ENCODE measurements at regions not wholly inside any gene's neighbourhood (a gene's known extent, or its start where the extent isn't known, plus 50 kb on each side); places are given as distances from the start of the nearest gene placed in this dataset.
A peak's percentile ranks its signal among the peaks of the same experiment; 100 is the strongest.

- no peak for DNase-seq
These were observed 551.9 kb upstream of the KIRREL3 start for GRCh38 chr11:127552446-127552845.

- DNase-seq = no peak
These were observed 530.6 kb upstream of the KIRREL3 start for GRCh38 chr11:127531167-127531566.

DNA sequence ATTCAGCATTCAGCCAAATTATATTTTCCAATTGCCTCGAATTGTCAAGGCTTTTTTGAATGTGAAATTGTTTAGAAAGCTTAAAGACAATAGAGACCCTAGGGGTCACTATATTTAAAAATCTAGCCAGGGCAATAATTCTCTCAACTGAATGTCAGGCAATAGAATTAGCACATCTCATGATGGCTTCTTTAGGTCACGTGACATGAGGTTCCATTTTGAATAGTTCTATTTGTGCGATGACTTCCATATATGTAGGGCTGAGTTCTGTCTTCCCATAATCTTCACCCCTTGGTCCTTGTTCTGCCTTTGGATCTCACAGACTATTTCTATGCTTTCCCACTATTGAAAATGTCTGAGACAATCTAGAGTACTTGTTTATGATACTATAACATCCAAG, 527.7 kb upstream of the KIRREL3 start:
- no peak for DNase-seq

DNA sequence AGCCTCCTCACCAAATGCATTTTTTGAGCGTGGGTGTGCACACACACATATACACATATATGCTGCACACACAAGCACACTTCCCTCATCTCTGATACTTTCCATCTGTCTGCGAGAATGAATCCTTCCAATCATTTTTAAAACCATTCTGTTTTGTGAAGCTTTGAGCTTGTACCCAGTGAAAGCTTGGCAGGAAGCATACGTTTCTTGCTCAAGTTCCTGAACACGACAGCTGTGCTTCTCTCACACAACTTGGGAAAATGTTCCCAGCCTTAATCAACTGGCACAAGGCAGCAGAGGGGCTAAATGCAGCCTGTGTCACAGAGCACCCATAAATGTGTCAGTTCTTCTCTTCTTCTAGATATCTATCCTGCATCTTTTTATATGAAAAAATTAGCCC, 524.0 kb upstream of the KIRREL3 start:
- DNase-seq = no peak

DNA sequence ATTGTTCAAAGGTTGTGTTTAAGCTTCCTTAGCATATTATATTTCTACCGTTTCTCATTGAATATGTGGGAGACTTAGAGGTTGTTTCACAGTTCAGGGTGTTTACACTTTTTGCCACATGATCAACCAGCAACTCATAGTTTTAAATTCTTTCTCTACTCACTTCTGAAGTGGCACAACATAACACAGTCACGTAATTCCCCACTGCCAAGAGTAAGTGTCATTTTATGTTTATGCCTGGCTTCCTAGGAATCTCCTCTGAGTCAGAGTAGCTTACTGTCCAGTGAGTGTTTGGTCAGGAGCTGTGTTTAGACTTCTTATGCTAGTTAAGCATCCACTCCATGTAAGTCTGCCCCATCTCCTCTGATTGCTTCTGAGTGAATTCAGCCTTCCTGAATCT, 520.8 kb upstream of the KIRREL3 start:
- DNase-seq = no peak

DNA sequence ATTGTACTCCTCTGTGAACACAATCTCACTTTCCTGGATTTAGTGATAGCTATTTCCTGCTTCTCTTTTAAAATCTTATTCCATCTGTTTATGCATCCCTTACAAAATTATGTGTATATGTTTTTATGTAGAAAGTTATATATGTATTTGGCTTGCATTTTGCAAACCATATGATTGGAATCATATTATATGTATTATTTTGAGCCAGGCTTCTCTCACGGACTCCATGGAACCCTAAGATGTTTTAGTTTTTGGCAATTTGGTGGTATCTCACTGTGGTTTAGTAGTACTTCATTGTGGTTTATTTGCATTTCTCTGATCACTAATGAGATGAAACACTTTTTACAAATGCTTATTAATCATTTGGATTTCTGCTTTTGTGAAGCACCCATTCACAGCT, 507.3 kb upstream of the KIRREL3 start:
- DNase-seq = no peak

- DNase-seq = no peak
These were observed 506.1 kb upstream of the KIRREL3 start for GRCh38 chr11:127506647-127507046.

DNA sequence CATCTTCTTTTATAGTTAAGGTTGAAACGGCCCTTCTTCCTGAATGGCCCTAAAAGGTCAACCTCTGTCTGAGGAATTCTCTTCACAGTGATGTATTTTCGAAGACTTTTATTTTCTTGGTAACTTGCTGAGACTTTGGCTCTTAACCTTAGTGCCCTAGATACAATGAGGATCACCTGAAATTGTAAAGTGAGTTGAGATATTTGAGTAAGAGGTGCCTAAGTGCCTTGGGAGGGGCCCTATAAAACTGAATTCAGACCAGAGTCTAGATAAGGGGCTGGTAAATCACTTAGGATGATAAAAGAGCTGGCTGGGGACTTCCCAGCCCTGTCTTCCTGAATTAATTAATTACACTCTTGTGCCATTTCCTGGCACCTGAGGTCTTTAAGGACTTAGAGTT, 505.6 kb upstream of the KIRREL3 start:
- no peak for DNase-seq

DNA sequence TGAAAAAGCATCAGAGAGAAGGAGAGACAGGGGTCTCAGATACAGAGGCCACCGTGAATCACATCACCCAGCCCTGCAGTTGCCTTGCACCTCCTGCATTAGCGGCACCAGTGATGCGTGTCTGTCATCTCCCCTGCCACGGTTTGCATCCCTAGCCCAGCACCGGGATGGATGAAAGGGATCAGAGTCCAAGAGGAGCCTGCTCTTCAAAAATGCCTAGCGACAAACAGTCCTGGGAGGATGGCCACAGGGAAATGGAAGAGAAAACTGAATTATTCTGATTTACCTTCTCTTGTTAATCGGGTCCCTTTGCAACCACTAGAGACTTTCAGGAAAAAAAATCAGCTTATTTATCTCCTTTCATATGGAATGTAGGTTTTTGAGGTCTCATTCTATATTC, 495.6 kb upstream of the KIRREL3 start:
- DNase-seq = no peak

- DNase-seq = peak in 1 of 2 experiments; percentile 20
These were observed 492.9 kb upstream of the KIRREL3 start for GRCh38 chr11:127493330-127494022.

DNA sequence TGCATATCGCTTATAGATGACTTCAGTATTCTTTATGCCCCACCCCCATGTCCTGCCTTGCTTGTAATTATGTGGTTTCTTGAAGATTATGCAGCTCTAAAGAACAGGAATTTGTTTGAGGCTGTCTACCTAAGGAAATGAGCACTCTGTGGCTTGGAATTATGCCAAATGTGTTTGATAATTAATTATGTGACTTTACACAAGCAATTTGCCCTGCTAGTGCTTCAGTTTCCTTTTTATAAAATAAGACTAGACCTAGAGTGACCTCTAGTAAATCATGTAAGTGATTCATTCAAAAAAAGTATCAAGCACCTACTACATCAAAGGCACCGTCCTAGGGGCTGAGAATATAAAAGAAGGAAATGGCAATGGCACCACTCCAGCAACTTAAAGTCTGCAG, 491.5 kb upstream of the KIRREL3 start:
- no peak for DNase-seq

DNA sequence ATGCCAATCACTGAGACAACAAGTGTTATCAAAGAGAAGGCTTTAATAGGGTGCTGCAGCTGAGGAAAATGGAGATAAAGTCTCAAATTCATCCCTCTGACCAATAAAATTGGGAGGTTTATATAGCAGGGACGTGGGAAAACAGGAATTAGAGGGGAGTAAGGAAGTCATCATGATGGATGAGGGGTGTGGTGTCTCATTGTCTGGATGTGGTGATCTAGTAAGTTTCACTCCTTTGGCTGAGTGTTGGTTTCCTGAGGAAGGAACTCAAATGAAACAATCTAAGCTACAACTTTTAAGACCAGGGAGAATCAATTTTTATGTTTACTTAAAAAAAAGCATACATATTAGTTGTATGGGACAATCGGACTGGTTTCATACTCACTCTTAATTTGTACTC, 491.0 kb upstream of the KIRREL3 start:
- DNase-seq = no peak

GRCh38 chr11:127490896-127491295, 490.3 kb upstream of the KIRREL3 start:
- DNase-seq = no peak

DNA sequence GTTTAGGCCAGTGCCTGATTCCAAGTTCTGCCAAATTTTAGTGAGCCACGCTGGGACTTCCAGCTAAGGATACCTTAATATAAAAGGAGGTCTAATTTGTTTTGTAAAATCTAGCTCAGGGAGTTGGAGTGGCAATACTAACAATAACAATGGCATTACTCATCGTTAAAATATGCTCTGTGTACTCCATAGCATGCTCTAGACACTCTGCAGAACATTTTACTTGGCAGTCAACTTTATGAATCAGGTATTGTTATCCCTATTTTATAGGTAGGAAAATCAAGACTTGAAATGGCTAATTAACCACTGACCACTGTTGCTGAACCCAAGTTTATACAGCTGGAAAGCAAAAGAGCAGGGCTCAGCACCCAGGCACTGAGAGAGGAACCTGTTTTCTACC, 485.0 kb upstream of the KIRREL3 start:
- no peak for DNase-seq

DNA sequence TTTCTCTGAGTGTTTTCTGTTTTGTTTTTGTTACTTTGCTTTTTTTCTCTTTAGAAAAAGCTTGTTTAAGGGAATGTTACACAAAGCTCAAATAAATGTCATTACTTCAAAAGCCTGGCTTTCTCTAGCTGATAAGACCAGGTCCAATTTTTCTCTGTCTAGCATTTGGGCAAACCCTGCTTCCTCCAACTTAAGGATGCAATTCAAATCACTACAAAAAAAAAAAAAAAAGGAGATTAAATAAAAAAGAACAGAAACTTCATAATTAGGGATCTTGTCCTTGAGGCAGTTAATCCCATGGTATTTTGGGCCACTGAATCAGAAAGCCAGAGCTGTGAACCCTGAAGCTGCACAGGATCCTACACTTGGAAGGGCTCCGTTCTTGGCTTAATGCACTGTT, 480.8 kb upstream of the KIRREL3 start:
- DNase-seq = no peak

GRCh38 chr11:127478826-127479225, 478.3 kb upstream of the KIRREL3 start:
- no peak for DNase-seq

DNA sequence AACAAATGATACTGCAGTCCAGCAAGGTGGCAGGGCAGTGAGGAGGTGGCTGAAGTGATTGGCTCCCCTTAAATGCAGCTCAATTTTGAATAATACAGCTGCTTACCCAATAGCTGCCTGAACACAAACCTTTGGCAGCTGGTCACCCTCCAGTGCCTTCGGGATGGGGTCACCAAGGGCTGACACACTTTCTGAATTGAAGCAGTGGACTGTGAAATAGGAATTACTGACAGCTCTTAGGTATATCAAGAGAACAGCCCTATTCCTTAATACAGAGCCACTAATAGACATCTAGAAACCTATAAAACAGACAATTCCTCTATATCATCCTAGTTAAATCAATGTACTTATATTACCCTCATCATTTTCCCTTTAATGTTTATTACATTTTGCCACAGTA, 474.2 kb upstream of the KIRREL3 start:
- no peak for DNase-seq

GRCh38 chr11:127472505-127472904, 471.9 kb upstream of the KIRREL3 start:
- DNase-seq = no peak

- no peak for DNase-seq
These were observed 471.1 kb upstream of the KIRREL3 start for GRCh38 chr11:127471662-127472061.

DNA sequence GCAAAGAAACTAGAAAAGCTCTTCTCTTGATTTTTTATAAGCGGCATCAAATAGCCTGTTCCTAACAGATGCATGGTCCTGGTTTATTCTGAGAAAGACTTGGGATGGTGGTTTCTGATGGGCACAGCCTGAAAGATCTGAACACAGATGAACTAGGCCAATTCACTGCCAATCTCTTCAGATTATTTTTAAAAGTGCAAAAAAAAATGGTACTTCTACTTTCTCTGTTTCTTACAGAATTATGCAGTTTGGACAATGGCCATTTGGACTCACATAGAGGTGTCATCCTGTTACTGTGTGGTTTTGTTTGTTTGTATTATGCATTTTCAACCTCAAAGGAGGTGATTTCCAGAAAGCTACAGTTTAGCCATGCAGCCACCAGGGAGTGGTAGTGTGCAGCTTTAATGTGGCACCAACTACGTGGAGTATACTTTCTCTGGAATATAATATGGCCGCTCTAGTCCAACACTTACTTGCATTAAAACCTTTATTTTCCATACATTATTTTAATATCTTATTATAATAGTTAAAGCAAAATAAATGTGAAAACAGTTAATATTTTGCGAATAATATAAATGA, 469.8 kb upstream of the KIRREL3 start:
- DNase-seq = no peak

GRCh38 chr11:127464325-127464724, 463.8 kb upstream of the KIRREL3 start:
- DNase-seq = no peak

DNA sequence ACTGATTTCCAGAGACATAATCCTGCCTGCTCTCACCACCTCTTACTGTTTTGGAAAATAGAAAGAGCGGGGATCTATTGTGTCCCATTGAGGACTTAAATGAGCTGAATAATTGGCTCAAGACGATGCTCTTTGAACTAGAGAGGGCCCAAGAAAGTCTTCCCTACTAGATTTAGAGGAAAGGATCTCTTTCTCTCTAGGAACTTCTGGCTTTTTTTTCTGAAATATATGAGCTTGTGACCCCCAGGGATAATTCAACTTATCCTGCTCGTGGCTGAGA, 461.4 kb upstream of the KIRREL3 start:
- no peak for DNase-seq

DNA sequence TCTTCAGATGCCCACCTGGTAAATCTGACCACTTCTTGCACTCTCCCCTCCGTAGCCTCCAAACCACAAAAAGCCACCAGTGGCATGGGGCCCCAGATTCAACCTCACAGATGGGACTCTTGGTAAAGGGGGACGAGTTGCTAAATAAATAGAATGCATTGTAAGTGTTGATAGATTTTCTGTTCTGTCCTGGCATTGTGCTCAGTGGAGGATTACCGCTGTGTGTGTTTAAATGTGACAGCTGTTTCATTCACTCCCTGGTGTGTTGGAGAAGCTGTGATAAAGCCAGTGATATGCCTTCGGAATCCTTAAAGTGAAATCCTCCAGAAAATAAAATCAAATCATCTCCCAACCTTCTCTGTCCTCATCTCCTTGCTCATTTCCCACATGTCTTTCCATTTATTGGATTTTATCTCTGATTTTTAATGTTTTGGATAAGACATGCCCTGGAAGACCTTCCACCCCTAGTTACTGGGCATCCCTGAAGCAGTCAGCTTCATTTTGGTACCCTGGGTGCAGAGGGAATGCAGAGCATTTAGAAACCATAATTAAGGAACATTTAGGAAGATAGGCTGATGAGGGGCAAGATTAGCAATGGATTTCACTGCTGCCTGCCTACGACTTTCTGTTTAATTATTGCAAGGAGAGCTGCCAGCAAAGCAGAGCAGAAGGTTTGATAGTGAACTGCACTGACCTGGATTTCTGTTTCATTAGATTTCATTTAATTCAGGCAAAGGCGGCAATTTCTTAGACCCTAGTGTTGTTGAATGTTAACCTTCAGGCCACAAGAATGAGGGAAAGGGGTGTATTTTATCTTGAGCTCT, 460.9 kb upstream of the KIRREL3 start:
- no peak for DNase-seq

GRCh38 chr11:127458561-127458960, 458.0 kb upstream of the KIRREL3 start:
- DNase-seq = no peak

DNA sequence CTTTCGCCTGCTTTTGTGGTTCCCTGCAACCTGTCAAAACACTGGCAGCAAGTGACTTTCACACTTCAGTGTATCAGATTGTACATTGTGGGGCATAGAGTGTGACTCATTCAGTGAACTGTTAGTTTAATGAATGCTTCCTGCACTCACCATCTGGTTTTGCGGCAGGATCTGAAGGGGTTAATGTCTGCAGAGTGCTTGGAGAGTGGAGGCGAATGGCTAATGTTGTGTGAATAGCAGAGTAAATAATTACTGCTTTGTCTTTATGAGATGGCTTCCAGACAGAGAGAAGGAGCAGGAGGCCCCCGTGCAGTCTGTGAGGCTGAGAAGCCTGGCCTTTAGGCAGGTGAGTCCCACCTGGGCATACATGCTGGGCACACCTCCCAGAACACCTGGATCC, 454.3 kb upstream of the KIRREL3 start:
- peak in 1 of 2 experiments; percentile 8 for DNase-seq

All from SHP77 (cell line).